ENCODE measurements at regions not wholly inside any gene's neighbourhood (a gene's known extent, or its start where the extent isn't known, plus 50 kb on each side); places are given as distances from the start of the nearest gene placed in this dataset.

DNA sequence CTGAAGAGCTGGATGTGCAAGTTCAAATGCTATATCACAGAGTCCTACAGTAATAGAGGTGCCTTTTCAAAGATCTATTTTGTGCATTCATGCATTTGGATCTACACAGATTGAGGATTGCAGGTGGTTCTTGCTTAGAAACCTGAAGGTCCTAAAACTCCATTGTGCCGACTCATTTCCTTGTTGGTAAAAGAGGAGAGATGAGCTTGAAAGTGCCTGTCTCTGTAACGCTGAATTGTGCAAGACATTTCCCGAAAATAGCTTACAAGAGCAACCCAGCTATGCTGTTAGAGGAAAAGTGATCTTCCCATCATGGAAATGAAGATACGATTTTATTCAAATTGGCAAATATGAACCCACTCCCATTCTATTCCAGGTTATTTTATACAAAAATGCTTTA lies 110.7 kb upstream of the CXCL14 start:
- TF ChIP-seq ZNF274 (IDR thresholded peaks at IDR 0.05; ENCODE audit: low read depth, low read length), result no peak
- TF ChIP-seq YY1 (IDR thresholded peaks at IDR 0.05; ENCODE audit: insufficient read depth, insufficient read length), result no peak

Measured in NT2/D1 (cell line).